ENCODE measurements at regions not wholly inside any gene's neighbourhood (a gene's known extent, or its start where the extent isn't known, plus 50 kb on each side); places are given as distances from the start of the nearest gene placed in this dataset.

DNA sequence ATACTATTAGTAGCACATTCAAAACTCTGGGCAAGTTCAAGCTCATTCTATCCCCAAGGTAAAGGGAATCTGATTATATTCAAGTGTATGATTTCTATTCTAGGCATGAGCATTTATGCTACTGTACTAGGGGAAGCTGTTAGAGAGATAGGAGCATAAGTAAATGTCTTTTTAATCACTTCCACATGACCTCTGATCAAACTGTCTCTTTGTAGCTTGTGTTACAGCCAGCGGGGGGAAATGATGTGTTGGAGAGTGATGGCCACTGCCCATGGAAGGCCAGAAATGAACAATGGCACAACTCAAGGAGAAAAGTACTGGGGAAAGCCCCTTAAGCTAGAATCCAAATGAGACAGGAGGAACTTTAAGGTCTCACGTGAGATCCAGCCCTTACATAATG is 894.9 kb upstream of the CDH2 start:
- Histone ChIP-seq H3K27me3 (ENCODE audit: control insufficient read depth, insufficient read depth, low read length) (no peaks in the 10 kb centered on the region), H3K27ac (ENCODE audit: low read depth, low read length) (no peak overlapping the region), H3K9me3 (ENCODE audit: control insufficient read depth, insufficient read depth, low read length) (no peaks in the 10 kb centered on the region), H3K4me3 (ENCODE audit: low read depth, low read length) (no peak overlapping the region)
- CTCF ChIA-PET, result no interaction called here
- TF ChIP-seq, protein P1, sequence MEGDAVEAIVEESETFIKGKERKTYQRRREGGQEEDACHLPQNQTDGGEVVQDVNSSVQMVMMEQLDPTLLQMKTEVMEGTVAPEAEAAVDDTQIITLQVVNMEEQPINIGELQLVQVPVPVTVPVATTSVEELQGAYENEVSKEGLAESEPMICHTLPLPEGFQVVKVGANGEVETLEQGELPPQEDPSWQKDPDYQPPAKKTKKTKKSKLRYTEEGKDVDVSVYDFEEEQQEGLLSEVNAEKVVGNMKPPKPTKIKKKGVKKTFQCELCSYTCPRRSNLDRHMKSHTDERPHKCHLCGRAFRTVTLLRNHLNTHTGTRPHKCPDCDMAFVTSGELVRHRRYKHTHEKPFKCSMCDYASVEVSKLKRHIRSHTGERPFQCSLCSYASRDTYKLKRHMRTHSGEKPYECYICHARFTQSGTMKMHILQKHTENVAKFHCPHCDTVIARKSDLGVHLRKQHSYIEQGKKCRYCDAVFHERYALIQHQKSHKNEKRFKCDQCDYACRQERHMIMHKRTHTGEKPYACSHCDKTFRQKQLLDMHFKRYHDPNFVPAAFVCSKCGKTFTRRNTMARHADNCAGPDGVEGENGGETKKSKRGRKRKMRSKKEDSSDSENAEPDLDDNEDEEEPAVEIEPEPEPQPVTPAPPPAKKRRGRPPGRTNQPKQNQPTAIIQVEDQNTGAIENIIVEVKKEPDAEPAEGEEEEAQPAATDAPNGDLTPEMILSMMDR (IDR thresholded peaks at IDR 0.05; ENCODE audit: low read depth, low read length), result no peak
- POLR2A ChIA-PET, result no interaction called here
- DNase-seq (ENCODE audit: low read depth, low spot score), result no peak

- POLR2A ChIA-PET, result no interaction called here
- TF ChIP-seq, protein P1 (IDR thresholded peaks at IDR 0.05; ENCODE audit: low read depth, low read length), result no peak
- no peaks in the 10 kb centered on the region for H3K27me3 ChIP-seq (ENCODE audit: control insufficient read depth, insufficient read depth, low read length)
- CTCF ChIA-PET, result no interaction called here
- H3K27ac ChIP-seq (ENCODE audit: low read depth, low read length), result no peak overlapping the region
- H3K9me3 ChIP-seq (ENCODE audit: control insufficient read depth, insufficient read depth, low read length), result no peaks in the 10 kb centered on the region
- DNase-seq (ENCODE audit: low read depth, low spot score), result no peak
- H3K4me3 ChIP-seq (ENCODE audit: low read depth, low read length), result no peak overlapping the region
Measured at GRCh38 chr18:29063346-29063745, 886.4 kb upstream of the CDH2 start.

DNA sequence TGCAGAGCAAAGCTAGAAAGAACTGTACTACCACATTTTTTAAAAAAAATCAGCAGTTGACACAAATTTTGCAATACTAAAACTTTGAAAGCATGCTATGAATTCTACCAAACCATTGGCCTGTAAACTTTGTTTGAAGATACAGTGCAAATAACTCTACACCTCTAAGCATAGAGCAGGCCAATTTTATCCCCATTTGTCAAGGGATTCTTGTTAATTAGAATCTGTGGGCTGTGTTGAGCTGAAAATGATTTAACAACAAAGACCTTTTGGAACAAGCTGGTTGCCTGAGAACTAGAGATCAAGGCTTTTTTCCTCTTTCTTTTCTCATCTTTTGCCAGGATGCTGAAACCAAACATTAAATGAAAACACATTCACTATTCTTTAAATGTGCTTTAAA is 886.0 kb upstream of the CDH2 start:
- Histone ChIP-seq H3K4me3 (ENCODE audit: low read depth, low read length) (no peak overlapping the region), H3K9me3 (ENCODE audit: control insufficient read depth, insufficient read depth, low read length) (no peaks in the 10 kb centered on the region), H3K27ac (ENCODE audit: low read depth, low read length) (no peak overlapping the region), H3K27me3 (ENCODE audit: control insufficient read depth, insufficient read depth, low read length) (no peaks in the 10 kb centered on the region)
- no peak for DNase-seq (ENCODE audit: low read depth, low spot score)
- POLR2A ChIA-PET, result no interaction called here
- CTCF ChIA-PET, result no interaction called here
- TF ChIP-seq, protein P1 (IDR thresholded peaks at IDR 0.05; ENCODE audit: low read depth, low read length), result no peak

DNA sequence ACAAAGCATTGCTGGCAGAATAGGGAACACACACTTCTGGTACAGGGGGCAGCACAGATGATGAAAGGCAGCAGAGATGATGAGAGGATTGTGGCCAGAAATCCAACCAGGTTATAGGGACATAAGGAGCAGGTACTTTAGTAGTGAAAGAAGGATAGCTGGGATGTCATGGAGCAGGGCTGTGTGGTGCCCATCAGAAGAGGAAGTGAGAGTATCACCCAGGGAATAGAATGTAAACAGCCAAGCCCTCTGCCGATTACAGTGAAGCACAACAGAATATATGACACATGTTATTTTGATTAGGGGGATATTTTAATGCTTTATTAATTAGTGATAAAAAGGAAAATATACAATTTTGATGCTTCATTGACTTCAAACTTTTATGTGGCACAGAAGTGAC is 883.4 kb upstream of the CDH2 start:
- POLR2A ChIA-PET, result no interaction called here
- no peak overlapping the region for H3K4me3 ChIP-seq (ENCODE audit: low read depth, low read length)
- no peak for DNase-seq (ENCODE audit: low read depth, low spot score)
- no peak overlapping the region for H3K27ac ChIP-seq (ENCODE audit: low read depth, low read length)
- TF ChIP-seq, protein P1 (IDR thresholded peaks at IDR 0.05; ENCODE audit: low read depth, low read length), result no peak
- no peaks in the 10 kb centered on the region for H3K9me3 ChIP-seq (ENCODE audit: control insufficient read depth, insufficient read depth, low read length)
- no peaks in the 10 kb centered on the region for H3K27me3 ChIP-seq (ENCODE audit: control insufficient read depth, insufficient read depth, low read length)
- CTCF ChIA-PET, result no interaction called here

GRCh38 chr18:29057703-29058102 is 880.8 kb upstream of the CDH2 start:
- ChIA-PET POLR2A (no interaction called here), CTCF (no interaction called here)
- no peak for DNase-seq (ENCODE audit: low read depth, low spot score)
- H3K9me3 ChIP-seq (ENCODE audit: control insufficient read depth, insufficient read depth, low read length), result no peaks in the 10 kb centered on the region
- H3K27ac ChIP-seq (ENCODE audit: low read depth, low read length), result no peak overlapping the region
- TF ChIP-seq, protein P1 (IDR thresholded peaks at IDR 0.05; ENCODE audit: low read depth, low read length), result no peak
- no peaks in the 10 kb centered on the region for H3K27me3 ChIP-seq (ENCODE audit: control insufficient read depth, insufficient read depth, low read length)
- no peak overlapping the region for H3K4me3 ChIP-seq (ENCODE audit: low read depth, low read length)

Data from AG04450 (cell line).